ENCODE measurements at regions not wholly inside any gene's neighbourhood (a gene's known extent, or its start where the extent isn't known, plus 50 kb on each side); places are given as distances from the start of the nearest gene placed in this dataset.
"Not testable (repeated sequence)": the region's sequence is repeated elsewhere in the genome, so short reads cannot be mapped to it uniquely, and the experiment has no call there.

GRCh38 chr15:34528055-34528754, 55.2 kb downstream of the GOLGA8B start:
- not testable (repeated sequence) for DNase-seq (ENCODE audit: low spot score)

GRCh38 chr15:34527641-34528040, 55.8 kb downstream of the GOLGA8B start:
- DNase-seq (ENCODE audit: low spot score): not testable (repeated sequence)

- DNase-seq (ENCODE audit: low spot score): not testable (repeated sequence)
Measured at GRCh38 chr15:34523849-34524248, 59.6 kb downstream of the GOLGA8B start.

DNA sequence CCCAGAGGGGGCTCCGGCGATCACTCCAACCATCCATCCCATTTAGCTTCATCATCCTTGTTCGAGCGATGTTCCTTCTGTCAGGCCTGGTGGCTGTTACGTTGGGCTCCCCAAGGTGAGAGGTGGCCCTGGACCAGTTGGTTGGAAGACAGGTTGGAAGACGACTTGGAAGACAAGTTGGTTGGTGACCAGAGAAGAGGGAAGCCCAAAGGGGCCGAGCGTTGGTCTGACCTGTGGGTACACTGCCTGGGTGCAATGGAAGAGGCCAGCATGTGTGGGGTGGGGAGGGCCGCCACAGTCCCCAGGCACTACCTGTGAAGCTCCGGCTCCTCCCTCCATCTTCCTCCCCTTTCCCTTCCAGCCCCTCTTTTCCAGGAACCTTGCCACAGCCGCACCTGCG, 60.9 kb downstream of the GOLGA8B start:
- not testable (repeated sequence) for DNase-seq (ENCODE audit: low spot score)

- not testable (repeated sequence) for DNase-seq (ENCODE audit: low spot score)
Measured at GRCh38 chr15:34521802-34522485, 61.5 kb downstream of the GOLGA8B start.

DNA sequence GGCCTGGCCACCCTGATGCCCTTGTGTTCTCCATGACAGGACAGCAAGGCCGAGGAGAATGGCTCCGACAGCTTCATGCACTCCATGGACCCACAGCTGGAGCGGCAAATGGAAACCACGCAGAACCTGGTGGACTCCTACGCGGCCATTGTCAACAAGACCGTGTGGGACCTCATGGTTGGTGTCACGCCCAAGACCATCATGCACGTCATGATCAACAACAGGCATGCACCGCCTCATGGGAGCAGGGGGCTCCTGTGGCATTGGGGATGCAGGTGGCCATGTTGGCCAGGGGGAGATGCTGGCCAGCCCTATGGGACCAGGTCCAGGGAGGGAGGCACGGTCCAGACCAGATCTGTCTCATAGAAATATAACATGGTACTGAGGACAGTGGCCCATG, 62.9 kb downstream of the GOLGA8B start:
- no peak for DNase-seq (ENCODE audit: low spot score)

DNA sequence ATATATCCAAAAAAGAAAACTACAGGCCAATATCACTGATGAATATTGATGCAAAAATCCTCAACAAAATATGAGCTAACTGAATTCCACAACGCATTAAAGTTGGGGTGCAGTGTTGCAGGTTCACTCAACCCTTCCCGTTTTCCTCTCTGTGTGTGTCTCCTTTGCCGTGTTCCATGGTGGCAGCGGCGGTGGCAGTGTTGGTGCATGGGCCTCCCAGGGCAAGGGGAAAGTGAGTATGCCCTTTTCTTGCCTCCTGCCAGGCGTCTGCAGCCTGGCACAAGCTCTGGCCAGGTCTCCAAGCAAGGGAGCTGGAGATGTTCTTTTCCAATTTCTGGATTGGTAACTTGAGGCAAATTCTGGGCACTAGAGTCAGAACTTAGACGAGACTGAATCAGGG, 63.4 kb downstream of the GOLGA8B start:
- DNase-seq (ENCODE audit: low spot score): not testable (repeated sequence)

DNA sequence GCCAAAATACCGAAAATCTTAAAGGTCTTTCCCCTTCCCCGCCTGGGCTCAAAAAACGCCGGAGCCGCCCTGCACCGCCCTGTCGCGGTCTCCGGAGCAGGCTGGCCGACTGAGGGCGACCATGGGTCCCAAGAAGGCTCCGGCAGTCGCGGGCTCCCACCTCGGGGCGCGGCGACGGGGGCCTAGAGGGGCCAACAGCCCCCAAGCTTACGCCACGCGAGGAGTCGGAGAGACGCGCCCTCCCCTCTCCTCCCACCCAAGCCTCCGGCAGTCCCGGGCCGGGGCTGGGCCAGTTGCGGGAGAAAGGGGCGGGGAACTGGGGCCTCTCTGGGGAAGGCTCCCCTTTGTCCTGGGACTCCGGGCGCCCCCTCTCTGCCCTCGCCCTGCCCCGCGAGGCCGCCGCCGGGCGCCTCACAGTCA, 69.2 kb downstream of the GOLGA8B start:
- peak; percentile 19 for DNase-seq (ENCODE audit: low spot score)

GRCh38 chr15:34512628-34513027, 70.8 kb downstream of the GOLGA8B start:
- DNase-seq (ENCODE audit: low spot score): no peak

DNA sequence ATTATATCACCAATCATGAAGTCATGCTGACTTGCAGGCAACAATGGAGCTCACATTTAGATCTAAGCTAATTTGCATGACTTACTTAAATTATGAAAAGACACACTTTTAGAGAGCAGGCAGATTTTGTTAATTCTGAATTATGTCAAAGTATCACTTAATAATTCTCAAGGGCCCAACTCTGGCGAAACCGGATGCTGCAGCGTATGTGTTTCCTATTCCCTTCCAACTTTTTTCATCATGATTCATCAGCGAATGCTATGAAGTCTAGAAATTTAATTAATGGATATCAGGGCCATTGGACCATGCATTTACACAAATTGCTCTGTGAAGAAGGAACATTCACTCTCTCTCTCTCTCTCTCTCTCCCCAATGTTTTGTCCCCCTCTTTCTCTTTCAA, 63.5 kb upstream of the GOLGA8A start:
- no peak for DNase-seq (ENCODE audit: low spot score)

DNA sequence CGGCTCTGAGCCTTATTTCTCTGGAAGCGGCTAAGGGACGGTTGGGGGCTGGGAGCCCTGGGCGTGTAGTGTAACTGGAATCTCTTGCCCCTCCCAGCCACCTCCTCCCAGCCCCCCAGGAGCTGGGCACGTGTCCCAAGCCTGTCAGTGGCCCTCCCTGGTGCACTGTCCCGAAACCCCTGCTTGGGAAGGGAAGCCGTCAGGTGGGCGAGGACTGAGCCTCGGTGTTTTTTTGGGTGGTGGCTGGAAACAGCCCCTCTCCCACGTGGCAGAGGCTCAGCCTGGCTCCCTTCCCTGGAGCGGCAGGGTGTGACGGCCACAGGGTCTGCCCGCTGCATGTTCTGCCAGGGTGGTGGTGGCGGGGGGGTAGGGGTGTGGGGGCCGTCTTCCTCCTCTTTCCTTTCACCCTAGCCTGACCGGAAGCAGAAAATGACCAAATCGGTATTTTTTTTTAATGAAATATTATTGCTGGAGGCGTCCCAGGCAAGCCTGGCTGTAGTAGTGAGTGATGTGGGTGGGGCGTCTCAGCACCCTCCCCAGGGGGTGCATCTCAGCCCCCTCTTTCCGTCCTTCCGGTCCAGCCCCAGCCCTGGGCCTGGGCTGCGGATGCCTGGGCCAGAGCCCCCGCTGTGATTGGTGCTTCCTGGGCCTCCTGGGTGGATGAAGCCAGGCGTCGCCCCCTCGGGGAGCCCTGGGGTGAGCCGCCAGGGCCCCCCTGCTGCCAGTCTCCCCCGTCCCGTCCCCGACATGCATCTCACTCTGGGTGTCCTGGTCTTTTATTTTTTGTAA, 58.8 kb upstream of the GOLGA8A start:
- no peak for DNase-seq (ENCODE audit: low spot score)

DNA sequence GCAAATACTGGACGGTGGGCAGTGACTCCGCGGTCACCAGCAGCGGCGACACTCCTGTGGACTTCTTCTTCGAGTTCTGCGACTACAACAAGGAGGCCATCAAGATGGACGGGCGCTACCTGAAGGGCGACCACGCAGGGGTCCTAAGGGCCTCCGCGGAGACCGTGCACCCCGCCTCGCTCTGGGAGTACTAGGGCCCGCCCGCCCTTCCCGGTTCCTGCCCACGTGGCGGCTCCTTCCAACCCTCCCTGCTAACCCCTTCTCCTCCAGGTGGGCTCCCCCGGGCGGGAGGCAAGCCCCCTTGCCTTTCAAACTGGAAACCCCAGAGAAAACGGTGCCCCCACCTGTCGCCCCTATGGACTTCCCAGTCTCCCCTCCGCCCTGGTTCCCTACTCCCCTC, 58.1 kb upstream of the GOLGA8A start:
- DNase-seq (ENCODE audit: low spot score): not testable (repeated sequence)

- DNase-seq (ENCODE audit: low spot score): no peak
Measured at GRCh38 chr15:34494084-34494399, 56.4 kb upstream of the GOLGA8A start.

- DNase-seq (ENCODE audit: low spot score): no peak
Measured at GRCh38 chr15:34493001-34493400, 55.4 kb upstream of the GOLGA8A start.

- not testable (repeated sequence) for DNase-seq (ENCODE audit: low spot score)
Measured at GRCh38 chr15:34491488-34491887, 53.9 kb upstream of the GOLGA8A start.

DNA sequence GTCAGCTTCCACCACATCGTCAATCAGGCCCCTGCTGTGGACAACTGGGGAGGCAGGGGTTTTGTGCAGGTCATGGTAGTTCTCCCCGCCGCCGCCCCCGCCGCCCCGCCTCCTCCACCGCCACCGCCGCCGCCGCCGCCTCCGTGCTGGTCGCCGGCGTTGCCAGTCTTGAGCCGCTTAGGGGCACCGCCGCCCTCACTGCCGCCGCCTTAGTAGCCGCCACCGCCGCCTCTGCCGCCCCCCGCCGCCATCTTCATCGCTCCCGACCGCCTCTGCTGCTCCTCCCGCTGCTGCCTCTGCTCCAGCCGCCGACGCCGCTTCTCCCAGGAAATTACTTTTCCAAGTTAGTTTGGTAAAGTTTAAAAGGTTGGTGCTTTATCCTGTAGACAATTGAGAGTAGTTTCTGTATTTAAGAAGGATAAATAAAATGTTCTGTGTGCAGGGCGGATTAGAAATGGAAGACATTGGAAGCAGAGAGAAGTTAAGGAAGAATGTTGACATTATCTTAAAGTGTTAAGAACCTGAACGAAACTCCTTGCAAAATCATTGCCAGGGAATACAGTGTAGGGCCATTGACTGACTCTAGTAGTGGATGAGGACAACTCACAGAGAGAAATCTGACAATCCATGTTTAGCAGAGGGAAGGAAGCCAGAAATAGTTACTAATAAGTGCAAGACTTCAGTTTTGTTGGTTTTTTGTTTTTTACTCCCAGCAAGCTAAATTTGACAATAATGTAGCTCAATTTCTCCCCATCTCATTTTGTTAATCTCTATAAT, 53.0 kb upstream of the GOLGA8A start:
- no peak for DNase-seq (ENCODE audit: low spot score)

DNA sequence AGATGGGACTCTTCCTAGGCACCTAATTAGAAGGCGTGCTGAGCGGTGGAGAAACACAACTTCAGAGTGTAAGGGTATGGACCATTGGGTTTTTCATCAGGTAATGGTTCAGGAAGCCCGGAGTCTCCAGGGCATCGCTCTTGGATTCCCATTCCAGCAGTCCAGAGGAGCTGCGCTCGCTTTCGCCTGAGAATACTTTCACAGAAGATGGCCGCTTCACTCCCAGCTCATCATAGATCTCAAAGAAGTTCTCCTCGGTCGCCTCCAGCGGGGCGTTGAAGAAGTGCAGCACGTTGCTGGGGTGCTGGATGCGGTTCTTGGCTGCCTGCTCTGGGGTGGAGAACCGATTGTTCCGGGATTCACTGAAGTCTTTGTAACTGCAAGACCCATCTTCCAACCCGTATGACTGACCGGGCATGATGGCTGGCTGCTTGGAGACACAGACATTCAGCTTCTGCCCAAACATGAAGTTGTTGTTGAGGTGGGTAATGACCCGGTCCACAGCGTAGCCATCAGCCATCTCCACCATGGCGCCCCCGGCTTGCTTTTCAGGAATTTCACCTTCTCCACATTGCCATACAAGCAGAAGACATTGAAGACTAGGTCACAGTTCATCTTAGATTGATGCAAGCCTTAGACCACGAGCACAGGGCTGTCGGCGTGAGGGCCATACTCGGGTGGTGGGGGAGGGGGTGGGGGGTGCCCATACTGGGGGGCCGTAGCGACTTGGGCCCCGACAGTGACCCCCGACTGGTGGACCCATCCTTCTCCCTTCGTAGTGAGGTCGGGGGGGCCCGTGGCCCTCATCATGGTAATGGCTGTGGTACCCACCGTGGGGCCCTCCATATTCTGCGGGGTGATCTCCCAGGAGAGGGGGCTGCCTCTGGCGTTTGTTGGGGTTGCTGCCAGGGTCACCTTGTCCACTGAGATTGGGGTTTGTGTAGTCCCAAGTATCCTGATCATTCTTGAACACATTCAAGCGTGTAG, 51.7 kb upstream of the GOLGA8A start:
- not testable (repeated sequence) for DNase-seq (ENCODE audit: low spot score)

Measured in Ammon's horn (tissue), 1 donor.